NCI-H2107 (cell line): ENCODE measurements at regions not wholly inside any gene's neighbourhood (a gene's known extent, or its start where the extent isn't known, plus 50 kb on each side); places are given as distances from the start of the nearest gene placed in this dataset.

ENCODE experiments used
- DNase-seq: peaks from one replicate; lab custom pipeline; 2025; lab: John Stamatoyannopoulos, UW

DNA sequence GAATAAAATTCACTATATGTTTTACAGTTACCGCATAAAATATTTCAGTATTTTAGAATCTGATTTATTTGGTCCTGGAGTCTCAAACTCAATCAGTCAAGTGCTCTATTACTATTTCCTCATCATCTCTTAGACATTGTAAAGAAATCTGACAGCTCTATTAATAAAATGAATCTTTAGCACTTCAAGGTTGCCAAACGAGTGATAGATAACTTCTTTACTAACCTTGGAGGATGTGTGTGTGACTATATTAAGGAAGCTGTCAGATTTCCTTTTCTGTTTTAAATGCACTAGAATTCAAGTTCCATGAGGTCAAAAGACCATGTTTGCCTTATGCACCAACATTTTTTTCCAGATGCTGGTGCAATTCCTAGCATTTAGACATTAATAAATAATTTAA lies 389.8 kb upstream of the AZI2 start:
- no peak for DNase-seq

DNA sequence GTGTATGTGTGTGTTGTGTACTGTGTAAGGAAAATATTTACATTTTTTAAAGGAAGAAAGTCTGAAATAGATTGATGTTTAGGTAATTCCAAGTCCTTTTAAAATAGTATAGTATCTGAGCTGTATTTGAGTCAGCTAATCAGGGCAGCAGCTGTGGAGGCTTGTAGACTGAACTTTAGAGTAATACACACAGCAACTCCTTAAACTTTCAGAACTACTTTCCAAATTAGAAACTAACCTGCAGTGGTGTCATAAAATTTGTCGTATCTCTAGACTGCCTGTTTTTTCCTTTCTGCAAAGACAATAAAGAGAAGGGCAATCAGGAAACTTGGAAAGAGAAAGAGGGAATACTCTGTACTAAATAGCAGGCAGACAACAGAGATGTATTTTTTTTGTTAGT lies 391.0 kb upstream of the AZI2 start:
- no peak for DNase-seq

DNA sequence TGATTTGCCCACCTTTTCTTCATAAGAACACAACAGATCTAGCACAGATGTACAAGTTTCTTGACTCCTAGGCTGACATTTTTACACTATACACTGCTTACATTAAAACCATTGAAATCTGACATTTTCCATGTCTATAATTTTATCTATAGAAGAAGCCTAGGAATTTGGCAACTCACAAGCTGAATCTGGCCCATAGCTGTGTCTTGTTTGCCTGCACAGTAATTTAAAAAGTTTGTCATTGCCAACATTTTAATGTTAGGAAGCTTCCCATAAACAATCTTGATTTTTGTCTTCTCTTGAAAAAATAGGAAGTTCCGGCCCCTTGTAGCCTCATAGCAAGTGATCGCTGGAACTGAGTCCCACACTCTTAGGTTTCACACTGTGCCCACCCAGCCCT lies 394.6 kb upstream of the AZI2 start:
- no peak for DNase-seq

DNA sequence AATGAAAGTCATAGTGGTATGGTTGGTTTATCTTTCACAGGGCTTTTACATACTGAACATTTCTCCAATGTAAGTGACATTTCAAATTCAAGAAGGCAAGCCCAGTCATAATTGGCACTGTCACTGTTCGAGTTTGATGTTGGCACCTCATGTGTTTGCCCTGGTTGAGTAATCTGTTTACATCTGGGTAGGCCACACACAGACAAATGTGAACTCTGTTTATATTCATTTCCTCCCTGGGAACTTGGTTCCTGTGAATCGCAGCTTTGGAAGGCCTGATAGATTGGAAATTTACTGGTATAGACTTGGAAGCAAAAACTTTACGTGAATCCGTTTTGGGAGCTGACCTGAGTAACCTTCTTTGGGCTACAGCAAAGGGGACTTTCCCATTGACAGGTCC lies 395.2 kb upstream of the AZI2 start:
- no peak for DNase-seq

DNA sequence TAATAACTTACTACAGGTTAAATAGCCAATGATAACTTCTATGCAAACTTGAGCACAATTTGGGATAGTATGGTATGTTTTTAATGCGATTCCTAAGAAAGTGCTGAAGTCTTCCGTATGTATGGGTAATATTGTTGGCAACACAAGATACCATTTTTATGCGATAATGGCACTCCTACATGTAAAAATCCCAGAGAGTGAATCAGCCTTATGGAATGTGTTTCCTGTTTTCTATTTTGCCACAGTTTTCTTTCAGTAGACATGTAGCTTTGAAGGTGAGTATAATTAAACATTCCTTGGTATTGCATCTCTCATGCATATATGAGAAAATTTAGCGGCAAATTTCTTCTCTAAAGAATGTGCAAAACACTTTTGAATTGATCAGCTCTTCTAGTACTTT lies 396.8 kb upstream of the AZI2 start:
- no peak for DNase-seq

DNA sequence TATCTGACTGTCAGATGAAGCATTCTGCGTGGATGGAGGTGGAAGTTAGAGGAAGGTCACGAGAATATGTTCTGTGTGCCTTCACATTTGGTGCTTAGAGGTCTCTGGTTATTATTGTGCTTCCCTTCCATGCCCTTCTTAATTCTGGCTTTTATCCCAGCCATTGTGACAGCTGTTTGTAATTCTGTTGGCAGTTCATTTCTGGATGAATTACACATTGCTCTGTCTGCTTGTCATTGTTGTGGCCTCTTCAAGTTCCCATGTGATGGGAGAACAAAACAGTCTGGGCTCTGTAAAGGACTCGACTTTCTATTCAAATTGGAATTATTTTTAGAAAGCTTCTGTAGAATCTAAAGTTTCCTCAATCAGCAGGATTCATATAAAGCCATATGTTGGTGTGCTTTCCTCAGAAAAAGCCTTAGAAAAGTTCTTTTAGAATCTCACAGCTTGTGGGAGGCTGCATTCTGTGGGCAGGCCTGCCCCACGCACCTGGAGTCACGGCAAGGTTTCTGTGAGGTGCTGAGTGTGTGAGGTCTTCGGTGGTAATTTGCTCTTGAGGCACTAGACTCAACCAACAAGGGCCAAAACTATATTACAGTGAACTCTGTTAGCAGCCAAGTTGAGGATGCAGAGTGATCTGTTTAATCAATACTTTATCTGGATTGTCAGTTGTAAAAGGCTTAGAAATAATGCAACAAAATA lies 397.4 kb upstream of the AZI2 start:
- DNase-seq, result no peak

DNA sequence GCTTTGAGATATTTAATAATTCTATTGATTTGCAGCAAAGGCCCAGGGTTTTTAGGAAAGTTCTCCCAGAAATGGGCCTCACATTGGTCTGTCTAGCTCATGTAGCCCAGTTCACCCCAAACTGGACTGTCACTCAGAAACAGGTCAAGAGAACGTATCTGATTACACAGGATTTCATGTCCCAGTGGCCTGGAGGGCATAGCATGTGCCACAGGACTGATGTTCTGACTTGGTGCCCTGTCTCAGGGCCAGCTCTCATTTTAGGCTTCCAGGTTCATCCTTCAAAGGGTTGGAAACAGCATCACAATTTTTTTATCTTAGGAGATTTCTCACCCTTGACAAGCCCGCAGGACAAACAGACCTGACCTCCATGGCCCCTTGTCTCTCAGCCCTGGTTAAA lies 398.4 kb upstream of the AZI2 start:
- DNase-seq, result no peak

DNA sequence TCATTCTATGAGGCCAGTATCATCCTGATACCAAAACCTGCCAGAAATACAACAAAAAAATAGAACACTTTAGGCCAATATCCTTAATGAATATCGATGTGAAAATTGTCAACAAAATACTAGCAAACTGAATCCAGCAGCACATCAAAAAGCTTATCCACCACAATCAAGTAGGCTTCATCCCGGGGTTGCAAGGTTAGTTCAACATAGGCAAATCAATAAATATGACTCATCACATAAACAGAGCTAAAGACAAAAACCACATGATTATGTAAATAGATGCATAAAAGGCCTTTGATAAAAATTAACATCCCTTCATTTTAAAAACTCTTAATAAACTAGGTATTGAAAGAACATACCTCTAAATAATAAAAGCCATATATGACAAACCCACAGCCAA lies 403.2 kb upstream of the AZI2 start:
- DNase-seq, result no peak

DNA sequence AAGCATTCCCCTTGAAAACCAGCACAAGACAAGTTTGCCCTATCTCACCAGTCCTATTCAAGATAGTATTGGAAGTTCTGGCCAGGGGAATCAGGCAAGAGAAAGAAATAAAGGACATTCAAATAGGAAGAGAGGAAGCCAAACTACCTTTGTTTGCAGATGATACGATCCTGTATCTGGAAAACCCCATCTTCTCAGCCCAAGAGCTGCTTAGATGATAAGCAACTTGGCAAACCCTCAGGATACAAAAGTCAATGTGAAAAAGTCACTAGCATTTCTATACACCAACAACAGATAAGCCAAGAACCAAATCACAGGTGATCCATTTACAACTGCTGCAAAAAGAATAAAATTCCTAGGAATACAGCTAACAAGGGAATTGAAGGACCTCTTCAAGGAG lies 403.7 kb upstream of the AZI2 start:
- DNase-seq, result no peak

DNA sequence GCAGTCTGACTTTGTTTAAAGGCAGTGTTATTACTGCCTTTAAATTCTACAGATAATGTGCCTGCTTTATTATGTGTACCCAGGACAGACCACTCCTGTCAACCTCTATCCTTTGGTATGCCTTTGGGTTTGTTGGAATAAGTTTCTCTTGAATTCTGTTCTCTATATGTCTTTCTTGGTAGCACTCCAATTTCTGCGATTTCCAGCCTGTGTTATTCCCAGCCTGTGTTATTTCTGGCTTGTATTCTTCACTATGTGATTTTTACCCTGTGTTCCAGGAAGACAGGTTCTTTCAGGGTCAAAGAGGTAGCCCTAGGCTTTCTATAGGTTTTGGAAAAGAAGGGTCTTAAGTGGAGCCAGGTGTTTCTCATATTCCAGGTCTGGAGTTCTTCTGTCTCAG lies 407.4 kb upstream of the AZI2 start:
- no peak for DNase-seq

DNA sequence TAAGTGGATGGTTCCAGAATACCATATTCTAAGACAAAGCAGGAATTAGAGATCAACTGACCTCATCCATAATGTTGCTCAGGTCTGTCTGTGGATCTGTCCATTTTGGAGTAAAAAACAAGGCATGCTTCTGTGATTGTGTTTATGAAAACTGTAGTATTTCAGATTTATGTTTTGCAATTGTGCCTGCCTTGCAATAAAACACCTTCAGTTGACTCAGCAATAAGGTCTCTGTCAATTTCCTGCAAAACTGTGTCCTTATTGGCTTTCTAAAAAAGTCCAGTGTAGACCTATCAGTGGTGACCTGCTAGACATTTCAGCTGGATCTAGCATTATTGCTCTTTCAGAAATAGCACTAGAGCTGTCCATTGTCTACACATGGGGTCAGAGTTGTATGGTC lies 409.5 kb upstream of the AZI2 start:
- no peak for DNase-seq

DNA sequence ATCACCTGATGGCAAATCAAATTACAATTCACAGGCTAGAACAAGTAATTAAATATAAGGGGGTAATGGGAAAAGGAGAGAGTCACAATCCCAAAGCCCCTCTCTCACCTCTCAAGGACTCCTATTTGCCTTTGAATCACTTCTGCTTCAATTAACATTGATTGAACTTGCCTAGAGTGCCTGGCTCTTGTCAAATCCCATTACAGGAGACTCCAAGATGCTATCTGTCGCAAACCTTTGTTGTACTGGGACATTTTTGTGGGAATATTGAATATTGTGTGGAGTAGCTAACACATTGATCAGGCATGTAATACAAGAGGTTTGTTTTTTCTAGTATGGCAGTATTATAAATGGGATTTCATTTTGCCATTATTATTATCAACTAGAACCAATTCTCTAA lies 412.8 kb upstream of the AZI2 start:
- no peak for DNase-seq

DNA sequence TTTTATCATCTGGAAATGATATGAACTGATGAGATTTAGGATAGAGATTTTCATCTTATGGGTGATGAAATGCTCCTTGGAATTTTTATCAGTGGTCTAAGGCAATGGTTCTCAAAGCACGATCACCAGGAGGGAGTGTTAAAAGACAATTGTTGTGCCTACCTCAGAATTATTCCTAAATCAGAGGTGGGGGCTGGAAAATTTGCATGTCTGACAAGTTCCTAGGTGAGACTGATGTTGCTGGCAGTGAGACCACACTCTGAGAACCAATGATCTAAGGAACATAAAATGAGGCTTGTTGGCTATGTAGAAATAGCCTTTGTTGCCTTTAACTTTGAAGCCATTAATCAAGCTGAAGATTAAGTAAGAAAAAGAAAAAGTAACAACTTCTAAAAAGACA lies 416.6 kb upstream of the AZI2 start:
- DNase-seq, result no peak

DNA sequence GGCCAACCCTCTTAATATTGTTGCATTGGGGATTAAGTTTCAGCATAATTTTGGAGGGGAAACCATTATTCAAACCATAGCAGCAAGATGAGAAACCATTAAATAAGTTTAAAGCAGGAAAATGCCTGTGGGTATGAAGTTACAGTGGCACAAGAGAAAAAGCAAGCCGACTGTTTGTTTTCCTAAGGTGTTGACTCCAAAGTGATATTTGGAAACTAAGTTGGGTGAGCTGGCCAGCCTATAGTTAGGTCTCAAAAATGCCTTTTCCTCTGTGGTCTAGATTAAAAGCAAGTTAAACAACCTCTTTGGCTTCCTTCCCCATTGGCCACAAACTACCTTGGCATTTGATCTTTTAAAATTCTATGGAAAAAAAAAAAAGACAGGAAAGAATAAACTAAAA lies 419.8 kb upstream of the AZI2 start:
- no peak for DNase-seq

DNA sequence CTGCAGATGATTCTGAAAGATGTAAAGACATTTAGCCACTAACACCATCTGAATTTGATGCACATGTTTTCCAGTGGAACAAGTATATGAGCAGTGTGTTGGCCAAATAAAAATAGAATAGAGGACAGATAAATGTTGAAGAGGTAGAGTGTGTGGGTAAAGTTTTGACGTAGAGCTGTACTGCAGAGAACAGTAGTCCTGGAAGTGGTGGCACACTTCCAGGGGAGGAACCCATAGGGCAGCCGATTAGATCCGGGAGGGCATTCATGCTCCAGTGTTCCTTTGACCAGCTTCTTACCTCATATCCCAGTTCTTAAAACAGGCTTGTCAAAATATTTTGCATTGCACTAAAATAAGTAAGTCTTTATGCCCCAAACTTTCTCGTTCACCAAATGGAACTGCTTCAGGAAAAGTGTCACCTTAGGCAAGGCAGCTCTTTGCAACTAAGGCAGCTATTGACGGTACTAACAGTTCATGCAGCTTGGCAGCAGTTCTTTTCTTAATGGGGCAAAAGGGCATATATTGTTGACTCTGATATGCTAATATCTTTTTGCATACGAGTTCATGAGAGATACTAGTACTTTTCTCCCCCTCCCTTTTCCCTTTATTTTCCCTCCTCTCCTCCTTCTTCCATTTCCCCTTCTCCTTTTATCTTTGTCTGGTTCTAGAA lies 429.3 kb upstream of the AZI2 start:
- no peak for DNase-seq

DNA sequence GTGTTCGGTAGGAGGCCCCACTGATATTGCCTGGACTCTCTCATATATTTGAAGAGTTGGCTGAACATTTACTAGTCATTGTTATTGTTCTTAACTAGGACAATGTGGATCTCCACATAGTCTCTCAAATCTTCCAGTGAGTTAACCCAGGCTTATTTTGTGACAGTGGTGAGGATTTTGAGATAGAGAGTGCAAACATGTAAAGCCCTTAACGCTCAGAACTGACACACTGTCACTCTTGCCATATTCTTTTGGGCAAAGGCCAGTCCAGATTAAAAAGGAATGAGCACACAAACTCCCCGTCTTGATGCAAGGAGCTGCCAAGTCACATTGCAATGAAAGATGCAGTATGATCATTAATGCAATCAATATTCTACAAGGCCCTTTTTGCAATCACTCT lies 431.9 kb upstream of the AZI2 start:
- no peak for DNase-seq

DNA sequence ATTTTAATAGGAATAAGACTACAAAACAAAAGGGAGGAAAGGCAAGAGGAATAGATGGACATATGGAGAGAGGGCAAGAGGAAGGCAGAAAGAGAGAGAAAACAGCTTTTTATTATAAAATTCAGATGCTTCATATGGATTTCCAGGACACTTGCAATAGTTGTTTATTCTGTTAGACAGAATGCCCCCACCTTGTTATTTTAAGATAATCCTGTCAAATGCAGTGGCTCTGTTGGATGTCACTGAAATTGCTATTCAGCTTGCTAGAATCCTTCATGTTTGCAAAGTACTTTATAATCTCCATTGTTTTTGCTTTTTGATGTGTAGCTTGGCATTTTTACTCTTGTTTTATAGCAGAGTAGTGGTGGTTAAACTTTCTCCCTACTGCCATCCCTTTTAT lies 432.4 kb upstream of the AZI2 start:
- no peak for DNase-seq

DNA sequence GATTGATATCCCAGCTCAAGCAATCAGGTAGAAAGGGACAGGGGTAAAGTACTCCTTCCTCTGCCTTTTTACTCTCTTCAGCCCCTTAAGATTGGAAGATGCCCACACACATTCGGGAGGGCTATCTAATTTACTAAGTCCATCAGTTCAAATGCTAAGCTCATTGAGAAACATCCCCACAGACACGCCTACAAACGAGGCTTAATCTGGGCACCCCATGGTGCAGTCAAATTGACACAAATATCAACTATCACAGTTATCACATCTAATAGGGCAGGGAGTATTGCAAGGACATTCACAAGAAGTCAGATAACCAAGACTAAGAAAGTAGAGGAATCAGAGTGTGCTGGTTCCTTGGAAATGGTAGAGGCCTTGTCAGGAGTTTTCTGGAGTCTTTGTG lies 437.8 kb upstream of the AZI2 start:
- no peak for DNase-seq

DNA sequence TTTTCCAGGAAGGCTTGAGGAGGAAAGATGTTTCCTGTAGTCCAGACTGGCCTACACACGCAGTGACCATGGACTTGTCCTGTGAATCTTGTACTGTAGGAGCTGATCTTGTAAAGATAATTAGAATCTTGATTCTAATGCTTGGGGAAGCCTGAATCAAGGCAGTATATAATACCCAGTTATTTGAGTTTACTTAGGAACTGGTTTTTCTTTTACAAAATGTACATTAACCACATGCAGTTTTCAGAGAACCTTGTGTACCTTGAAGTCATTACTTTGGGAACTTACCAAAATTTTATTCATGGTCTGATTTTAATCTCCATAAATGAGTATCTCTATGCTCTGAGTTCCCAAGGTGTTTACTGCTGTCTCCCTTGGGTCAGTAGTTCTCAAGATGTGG lies 439.9 kb upstream of the AZI2 start:
- no peak for DNase-seq

DNA sequence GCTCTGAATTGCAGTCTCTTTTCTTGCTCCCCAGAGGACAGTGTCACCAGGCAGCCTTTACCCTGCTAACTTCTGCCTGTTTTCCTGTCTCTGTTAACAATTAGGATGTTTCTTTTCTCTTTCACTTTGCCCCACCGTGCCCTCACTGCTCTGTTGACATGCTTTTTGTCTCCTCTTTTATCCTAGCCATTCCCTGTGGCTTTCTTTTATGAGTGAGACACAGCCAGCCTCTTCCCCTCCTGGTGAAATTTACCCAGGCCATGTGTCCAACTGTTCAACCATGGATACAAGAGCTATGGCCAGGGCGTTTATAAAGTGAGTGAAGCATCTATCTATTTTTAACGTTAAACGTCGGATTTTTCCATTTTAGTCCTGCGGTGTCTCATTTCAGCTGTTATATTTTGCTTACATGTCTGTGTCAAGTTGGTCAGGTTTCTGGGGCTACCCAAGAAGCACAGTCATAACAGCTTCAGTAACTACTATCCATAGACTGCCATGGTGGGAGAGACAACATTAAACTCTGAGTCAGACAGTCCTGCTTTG lies 443.2 kb upstream of the AZI2 start:
- DNase-seq, result no peak

DNA sequence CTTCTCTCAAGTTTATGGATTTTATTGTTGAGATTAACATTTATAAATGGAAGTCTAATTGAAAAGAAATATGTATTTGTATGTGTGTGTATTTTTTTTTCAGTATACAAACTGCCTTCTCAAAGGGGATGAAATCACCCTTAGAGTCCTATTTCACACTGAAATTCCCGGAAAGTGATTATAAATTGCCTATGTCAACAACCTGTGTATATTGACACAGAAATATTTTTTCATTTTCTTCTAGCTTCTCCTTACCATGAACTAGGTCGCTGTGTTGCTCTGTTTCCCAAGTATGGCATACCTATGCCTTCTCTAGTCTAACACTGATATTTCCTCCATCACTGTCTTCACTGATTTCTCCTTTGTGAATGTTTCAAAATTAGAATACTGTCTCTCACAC lies 444.0 kb upstream of the AZI2 start:
- no peak for DNase-seq

DNA sequence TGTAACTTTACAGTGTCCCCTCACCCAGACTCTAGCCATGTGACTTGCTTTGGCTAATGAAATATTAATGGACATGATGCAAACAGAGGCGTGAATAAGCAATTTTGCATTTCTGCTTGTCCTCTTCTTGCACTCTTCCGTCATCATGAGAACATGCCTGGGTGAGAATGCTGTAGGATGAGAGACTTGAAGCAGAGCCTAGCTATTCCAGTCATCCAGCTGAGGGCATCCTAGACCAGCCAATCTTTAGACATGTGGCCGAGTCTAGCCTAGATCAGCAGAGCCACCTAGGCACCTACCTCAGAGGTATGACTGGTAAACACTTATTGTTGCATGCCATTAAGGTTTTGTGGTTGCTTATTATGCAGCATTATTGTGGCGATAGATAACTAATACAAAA lies 450.5 kb upstream of the AZI2 start:
- DNase-seq, result no peak

DNA sequence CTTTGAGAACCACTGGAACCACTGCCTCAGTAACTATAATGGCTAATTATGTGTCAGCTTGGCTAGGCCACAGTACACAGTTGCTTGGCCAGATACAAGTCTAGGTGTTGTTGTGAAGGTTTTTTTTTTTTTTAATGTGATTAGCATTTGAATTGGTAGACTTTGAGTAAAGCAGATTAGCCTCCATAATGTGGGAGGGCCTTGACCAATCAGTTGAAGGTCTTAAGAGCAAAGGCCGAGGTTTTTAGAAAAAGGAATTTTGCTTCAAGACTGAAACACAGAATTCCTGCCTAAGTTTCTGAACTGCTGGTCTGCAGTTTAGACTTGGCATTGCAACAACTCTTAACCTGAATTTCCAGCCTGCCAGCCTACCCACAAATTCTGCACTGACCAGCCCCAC lies 451.6 kb upstream of the AZI2 start:
- DNase-seq, result no peak

DNA sequence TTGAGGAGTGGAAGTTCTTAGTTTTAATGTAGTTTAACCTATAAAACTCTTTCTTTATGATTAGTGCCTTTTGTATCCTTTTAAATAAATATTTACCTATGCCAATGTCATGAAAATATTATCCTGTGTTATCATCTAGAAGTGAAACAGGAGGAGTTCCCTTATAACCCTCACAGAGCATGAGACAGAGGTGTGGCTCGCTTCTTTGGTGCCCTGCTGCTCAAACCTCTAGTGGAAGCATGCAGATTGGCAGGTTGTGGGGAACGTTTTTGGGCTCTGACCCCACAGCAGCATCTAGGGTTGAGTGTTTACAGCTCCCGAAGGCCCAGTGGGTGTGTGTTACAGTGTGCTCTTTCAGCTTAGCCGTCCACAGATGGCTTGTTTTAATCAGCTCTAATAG lies 459.4 kb upstream of the AZI2 start:
- DNase-seq, result no peak
